Thoracic aorta (tissue), 2 donors: ENCODE measurements at regions not wholly inside any gene's neighbourhood (a gene's known extent, or its start where the extent isn't known, plus 50 kb on each side); places are given as distances from the start of the nearest gene placed in this dataset.

Source experiments
- ATAC-seq: fragments of 150-250 bp; one replicate; pipeline ENCODE4 v1.8.0; 2017; ENCODE audit warnings: low read depth; ENCODE audit not compliant: insufficient number of reproducible peaks, low FRiP score
- DNase-seq: peaks from one replicate; pipeline ENCODE4 v3.0.0-alpha.2; 2020; ENCODE audit warnings: low spot score
- H3K27ac ChIP-seq, 2 donors: fragments of 200-600 bp; sonication (generic); 1 replicate in 1 of 2; 2 replicates in 1 of 2; pipeline ENCODE4 v1.5.1; 2016; ENCODE audit warnings: mild to moderate bottlenecking in 2 of 2, moderate library complexity in 2 of 2
- H3K27me3 ChIP-seq: fragments of 200-600 bp; sonication (generic); replicated peaks from 2 replicates; pipeline ENCODE4 v1.6.0; 2016; ENCODE audit warnings: mild to moderate bottlenecking; ENCODE audit not compliant: insufficient read depth
- H3K36me3 ChIP-seq: fragments of 200-600 bp; sonication (generic); one replicate; pipeline ENCODE4 v1.5.1; 2016
- H3K4me1 ChIP-seq, 2 donors: fragments of 200-600 bp; sonication (generic); 1 replicate in 1 of 2; 2 replicates in 1 of 2; pipeline versions ENCODE4 v1.5.1 to v1.6.0; 2016; ENCODE audit warnings: low read depth in 2 of 2, mild to moderate bottlenecking in 1 of 2; ENCODE audit not compliant: control insufficient read depth in 1 of 2
- H3K4me3 ChIP-seq: fragments of 200-600 bp; sonication (generic); 2 replicates; pipeline ENCODE4 v1.5.1; 2016; ENCODE audit warnings: mild to moderate bottlenecking
- H3K9me3 ChIP-seq: fragments of 200-600 bp; sonication (generic); 2 replicates; pipeline ENCODE4 v1.5.1; 2016
- TF ChIP-seq, protein P1 (sequence below): fragments of 200-600 bp; sonication (generic); IDR thresholded peaks from one replicate; pipeline ENCODE4 v1.5.1; 2019; ENCODE audit warnings: antibody characterized with exemption

GRCh38 chr11:122062763-122063162 lies 53.3 kb downstream of the BLID start:
- H3K4me3 ChIP-seq = peak overlapping the region; percentile 9
- DNase-seq = no peak
- H3K4me1 ChIP-seq = peaks cover 5 to 16% of the 10 kb centered on the region in 2 donors
- ATAC-seq = no peak
- peaks cover 10% of the 10 kb centered on the region for H3K9me3 ChIP-seq
- peak overlapping the region in 1 of 2 donors; percentile 13 for H3K27ac ChIP-seq
- TF ChIP-seq, protein P1, sequence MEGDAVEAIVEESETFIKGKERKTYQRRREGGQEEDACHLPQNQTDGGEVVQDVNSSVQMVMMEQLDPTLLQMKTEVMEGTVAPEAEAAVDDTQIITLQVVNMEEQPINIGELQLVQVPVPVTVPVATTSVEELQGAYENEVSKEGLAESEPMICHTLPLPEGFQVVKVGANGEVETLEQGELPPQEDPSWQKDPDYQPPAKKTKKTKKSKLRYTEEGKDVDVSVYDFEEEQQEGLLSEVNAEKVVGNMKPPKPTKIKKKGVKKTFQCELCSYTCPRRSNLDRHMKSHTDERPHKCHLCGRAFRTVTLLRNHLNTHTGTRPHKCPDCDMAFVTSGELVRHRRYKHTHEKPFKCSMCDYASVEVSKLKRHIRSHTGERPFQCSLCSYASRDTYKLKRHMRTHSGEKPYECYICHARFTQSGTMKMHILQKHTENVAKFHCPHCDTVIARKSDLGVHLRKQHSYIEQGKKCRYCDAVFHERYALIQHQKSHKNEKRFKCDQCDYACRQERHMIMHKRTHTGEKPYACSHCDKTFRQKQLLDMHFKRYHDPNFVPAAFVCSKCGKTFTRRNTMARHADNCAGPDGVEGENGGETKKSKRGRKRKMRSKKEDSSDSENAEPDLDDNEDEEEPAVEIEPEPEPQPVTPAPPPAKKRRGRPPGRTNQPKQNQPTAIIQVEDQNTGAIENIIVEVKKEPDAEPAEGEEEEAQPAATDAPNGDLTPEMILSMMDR = no peak
- no peaks in the 10 kb centered on the region for H3K36me3 ChIP-seq
- no peaks in the 10 kb centered on the region for H3K27me3 ChIP-seq

- ATAC-seq = no peak
- TF ChIP-seq, protein P1 = no peak
Observed at GRCh38 chr11:122059565-122059964, 56.5 kb downstream of the BLID start.

GRCh38 chr11:122050021-122050690 lies 65.9 kb downstream of the BLID start:
- Histone ChIP-seq H3K36me3 (no peaks in the 10 kb centered on the region), H3K4me1 (peaks cover 13 to 29% of the 10 kb centered on the region in 2 donors), H3K9me3 (no peaks in the 10 kb centered on the region), H3K27me3 (no peaks in the 10 kb centered on the region), H3K4me3 (no peak overlapping the region), H3K27ac (no peak overlapping the region)
- TF ChIP-seq, protein P1 = no peak
- no peak for ATAC-seq
- no peak for DNase-seq

More at GRCh38 chr11:122059565-122059964, 56.5 kb downstream of the BLID start:
- Histone ChIP-seq H3K9me3 (peaks cover 10% of the 10 kb centered on the region), H3K27ac (no peak overlapping the region), H3K4me3 (no peak overlapping the region), H3K36me3 (no peaks in the 10 kb centered on the region), H3K27me3 (no peaks in the 10 kb centered on the region), H3K4me1 (peaks cover 5 to 11% of the 10 kb centered on the region in 2 donors)
- no peak for DNase-seq

DNA sequence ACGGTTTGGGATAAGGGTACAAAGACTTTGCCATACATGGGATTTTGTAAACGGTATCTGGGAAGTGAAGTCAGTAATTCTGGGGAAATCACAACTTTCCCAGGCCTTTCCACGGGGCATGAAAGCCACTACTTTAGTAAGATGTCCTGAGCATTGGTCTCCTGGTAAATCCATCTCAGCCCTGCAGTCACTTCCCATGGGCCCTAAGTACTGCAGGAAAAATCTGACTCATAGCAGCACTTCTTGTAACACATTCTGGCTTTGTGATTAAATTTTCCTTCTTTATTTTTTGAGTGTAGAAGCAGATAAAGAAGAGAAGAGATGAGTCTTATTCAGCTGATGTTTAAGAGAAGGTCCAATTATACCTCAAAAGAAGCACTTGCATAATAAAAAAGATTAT lies 67.6 kb downstream of the BLID start:
- H3K27ac ChIP-seq = peak overlapping the region; percentile 29 to 94
- H3K27me3 ChIP-seq = no peaks in the 10 kb centered on the region
- DNase-seq = no peak
- H3K4me1 ChIP-seq = peaks cover 16 to 38% of the 10 kb centered on the region in 2 donors
- H3K4me3 ChIP-seq = no peak overlapping the region
- H3K36me3 ChIP-seq = no peaks in the 10 kb centered on the region
- no peak for ATAC-seq
- H3K9me3 ChIP-seq = no peaks in the 10 kb centered on the region
- TF ChIP-seq, protein P1 = no peak

- Histone ChIP-seq H3K4me1 (peaks cover 16 to 38% of the 10 kb centered on the region in 2 donors), H3K27me3 (no peaks in the 10 kb centered on the region), H3K9me3 (no peaks in the 10 kb centered on the region), H3K4me3 (peak overlapping the region; percentile 48), H3K36me3 (no peaks in the 10 kb centered on the region), H3K27ac (peak overlapping the region; percentile 94 to 99)
- TF ChIP-seq, protein P1 = no peak
- DNase-seq (no peak), ATAC-seq (peak; percentile 87)
Observed at GRCh38 chr11:122046846-122047245, 69.2 kb downstream of the BLID start.
